HL-60 (cell line): ENCODE measurements at regions not wholly inside any gene's neighbourhood (a gene's known extent, or its start where the extent isn't known, plus 50 kb on each side); places are given as distances from the start of the nearest gene placed in this dataset.

ENCODE experiments used
- CTCF ChIP-seq: IDR thresholded peaks from one replicate; pipeline ENCODE4 v1.5.1; 2011; ENCODE audit warnings: low read length, control low read depth, inconsistent platforms; ENCODE audit not compliant: insufficient read depth
- GABPA ChIP-seq: IDR thresholded peaks from 2 replicates; pipeline ENCODE4 v1.6.1; 2012; ENCODE audit warnings: low read depth
- POLR2AphosphoS5 ChIP-seq: IDR thresholded peaks from 2 replicates; pipeline ENCODE4 v1.6.1; 2012; ENCODE audit warnings: low read depth
- REST ChIP-seq: IDR thresholded peaks from 2 replicates; pipeline ENCODE4 v1.6.1; 2012; ENCODE audit warnings: low read depth; ENCODE audit not compliant: insufficient replicate concordance
- SPI1 ChIP-seq: IDR thresholded peaks from 2 replicates; pipeline ENCODE4 v1.6.1; 2012; ENCODE audit warnings: low read depth, mild to moderate bottlenecking, borderline replicate concordance

- TF ChIP-seq SPI1 (no peak), CTCF (no peak), POLR2AphosphoS5 (no peak), GABPA (no peak), REST (no peak)
These were observed 330.4 kb downstream of the EDEM1 start for GRCh38 chr3:5517921-5518320.
